PC-9 (cell line): ENCODE measurements at regions not wholly inside any gene's neighbourhood (a gene's known extent, or its start where the extent isn't known, plus 50 kb on each side); places are given as distances from the start of the nearest gene placed in this dataset.

Experiments
- BruUV-seq: library from RNA; stranded (reverse); fragments of 400-500 nt; replicated peaks from 2 replicates; lab custom pipeline; 2021; lab: Mats Ljungman, UMichigan
- CTCF ChIA-PET: fragments of 300-600 bp; sonication (Branson Sonifier 250); formaldehyde crosslinking; loops from one replicate; lab custom pipeline; 2022; ENCODE audit warnings: antibody characterized with exemption; lab: Charles Lee
- POLR2A ChIA-PET: fragments of 300-600 bp; sonication (Branson Sonifier 250); formaldehyde crosslinking; loops from one replicate; lab custom pipeline; 2022; ENCODE audit warnings: antibody characterized with exemption; ENCODE audit not compliant: unreplicated experiment; lab: Charles Lee
- DNase-seq, 2 experiments: peaks; one replicate each; pipeline versions ENCODE4 v3.0.0 to v3.0.0-alpha.2; 2015 to 2022; ENCODE audit warnings: mixed read lengths in 1 of 2
- H2AFZ ChIP-seq: fragments of 200-600 bp; sonication (generic); 2 replicates; pipeline ENCODE4 v1.8.1; 2017; ENCODE audit warnings: antibody characterized with exemption
- H3F3A ChIP-seq: fragments of 200-600 bp; sonication (generic); 2 replicates; pipeline ENCODE4 v1.8.1; 2017; ENCODE audit warnings: antibody characterized with exemption, mild to moderate bottlenecking, low read depth; ENCODE audit not compliant: insufficient read depth
- H3K27ac ChIP-seq: fragments of 200-600 bp; sonication (generic); 2 replicates; pipeline ENCODE4 v1.6.1; 2016; ENCODE audit warnings: mixed run types
- H3K27me3 ChIP-seq: fragments of 200-600 bp; sonication (generic); 2 replicates; pipeline ENCODE4 v1.6.1; 2016; ENCODE audit warnings: low read depth, mixed run types; ENCODE audit not compliant: insufficient read depth
- H3K36me3 ChIP-seq: fragments of 200-600 bp; sonication (generic); 2 replicates; pipeline ENCODE4 v1.6.1; 2016; ENCODE audit warnings: low read depth, mixed run types
- H3K4me1 ChIP-seq: fragments of 200-600 bp; sonication (generic); replicated peaks from 2 replicates; pipeline ENCODE4 v1.6.1; 2016; ENCODE audit warnings: mixed run types; ENCODE audit not compliant: insufficient read depth
- H3K4me2 ChIP-seq: fragments of 200-600 bp; sonication (generic); 2 replicates; pipeline ENCODE4 v1.6.1; 2017; ENCODE audit warnings: mixed run types
- H3K4me3 ChIP-seq: fragments of 200-600 bp; sonication (generic); 2 replicates; pipeline ENCODE4 v1.6.1; 2016; ENCODE audit warnings: mixed run types
- H3K79me2 ChIP-seq: fragments of 200-600 bp; sonication (generic); 2 replicates; pipeline ENCODE4 v1.6.1; 2017; ENCODE audit warnings: low read depth, mixed run types
- H3K9me2 ChIP-seq: fragments of 200-600 bp; sonication (generic); 2 replicates; pipeline ENCODE4 v1.8.1; 2017; ENCODE audit warnings: mild to moderate bottlenecking; ENCODE audit not compliant: insufficient read depth
- H3K9me3 ChIP-seq: fragments of 200-600 bp; sonication (generic); 2 replicates; pipeline ENCODE4 v1.8.1; 2016; ENCODE audit warnings: low read depth; ENCODE audit not compliant: insufficient read depth
- H4K20me1 ChIP-seq: fragments of 200-600 bp; sonication (generic); 2 replicates; pipeline ENCODE4 v1.8.1; 2017; ENCODE audit not compliant: insufficient read depth
- EZH2 ChIP-seq: fragments of 200-600 bp; sonication (generic); IDR thresholded peaks from 2 replicates; pipeline ENCODE4 v1.8.0; 2017; ENCODE audit warnings: antibody characterized with exemption, low read depth
- intact Hi-C: fragments of 100-400 bp; cut with micrococcal nuclease; formaldehyde crosslinking; loops from one replicate; pipeline ENCODE4 v1.10.0; 2022; ENCODE audit not compliant: unreplicated experiment
- TF ChIP-seq, protein P1 (sequence below): fragments of 200-600 bp; sonication (generic); conservative IDR thresholded peaks from 2 replicates; pipeline ENCODE4 v1.6.1; 2017; ENCODE audit warnings: mixed run types, antibody characterized with exemption, mild to moderate bottlenecking, moderate library complexity

DNA sequence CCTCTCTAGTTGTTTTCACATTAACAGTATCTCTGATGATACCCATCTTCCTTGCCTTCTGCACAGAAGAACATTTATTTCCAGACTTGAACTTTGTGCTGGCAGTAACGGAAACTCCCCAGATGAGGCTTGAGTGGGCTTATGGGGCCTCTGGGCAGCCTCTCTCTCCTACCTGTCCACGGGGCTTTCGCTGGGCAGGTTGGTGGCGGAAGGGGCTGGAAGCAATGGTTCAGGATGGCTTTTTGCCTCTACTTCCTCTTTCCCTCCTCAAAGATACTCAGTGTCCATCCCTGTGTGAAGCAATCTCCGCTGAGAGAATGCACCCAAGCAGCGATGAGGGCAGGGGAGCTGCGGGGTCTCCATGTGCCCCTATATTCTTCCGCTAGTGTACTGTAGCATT, 348.2 kb downstream of the HLX start:
- BruUV-seq: no TSS peak
- H3K4me2 ChIP-seq: no peak overlapping the region
- CTCF ChIA-PET: no interaction called here

DNA sequence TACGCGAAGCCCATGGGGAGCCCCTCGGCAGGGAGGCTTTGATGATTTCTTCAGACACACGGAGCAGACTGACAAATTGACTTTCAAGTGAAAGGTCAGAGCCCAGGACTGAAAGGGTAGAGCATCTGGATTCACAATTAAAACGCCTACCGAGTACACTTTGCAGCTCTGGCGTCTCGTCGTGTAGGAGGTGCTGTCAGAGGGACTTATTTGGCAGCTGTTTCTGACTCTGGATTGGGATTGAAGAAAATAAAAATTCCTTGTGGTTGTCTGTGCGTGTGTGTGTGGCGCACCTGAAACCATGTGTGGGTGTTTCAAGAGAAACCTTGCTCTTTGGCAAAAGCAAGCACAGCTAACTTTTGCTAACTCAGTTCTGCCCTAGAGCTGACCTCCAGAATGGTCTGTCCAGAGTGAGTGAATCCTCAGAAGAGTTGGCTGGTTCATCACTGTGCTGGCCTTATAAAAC, 348.7 kb downstream of the HLX start:
- Histone ChIP-seq H2AFZ (no peak overlapping the region), H3K36me3 (no peaks in the 10 kb centered on the region), H4K20me1 (no peaks in the 10 kb centered on the region), H3K9me3 (peaks cover 3% of the 10 kb centered on the region; the same call in 1 of the 2 replicates), H3K27ac (no peak overlapping the region), H3K79me2 (no peaks in the 10 kb centered on the region), H3K9me2 (no peaks in the 10 kb centered on the region), H3F3A (no peaks in the 10 kb centered on the region), H3K4me1 (no peaks in the 10 kb centered on the region), H3K27me3 (no peaks in the 10 kb centered on the region), H3K4me2 (no peak overlapping the region), H3K4me3 (no peak overlapping the region)
- ChIA-PET CTCF (no interaction called here), POLR2A (no interaction called here)
- BruUV-seq: no TSS peak
- intact Hi-C loops: no loop called here
- no peak for DNase-seq
- TF ChIP-seq, protein P1, sequence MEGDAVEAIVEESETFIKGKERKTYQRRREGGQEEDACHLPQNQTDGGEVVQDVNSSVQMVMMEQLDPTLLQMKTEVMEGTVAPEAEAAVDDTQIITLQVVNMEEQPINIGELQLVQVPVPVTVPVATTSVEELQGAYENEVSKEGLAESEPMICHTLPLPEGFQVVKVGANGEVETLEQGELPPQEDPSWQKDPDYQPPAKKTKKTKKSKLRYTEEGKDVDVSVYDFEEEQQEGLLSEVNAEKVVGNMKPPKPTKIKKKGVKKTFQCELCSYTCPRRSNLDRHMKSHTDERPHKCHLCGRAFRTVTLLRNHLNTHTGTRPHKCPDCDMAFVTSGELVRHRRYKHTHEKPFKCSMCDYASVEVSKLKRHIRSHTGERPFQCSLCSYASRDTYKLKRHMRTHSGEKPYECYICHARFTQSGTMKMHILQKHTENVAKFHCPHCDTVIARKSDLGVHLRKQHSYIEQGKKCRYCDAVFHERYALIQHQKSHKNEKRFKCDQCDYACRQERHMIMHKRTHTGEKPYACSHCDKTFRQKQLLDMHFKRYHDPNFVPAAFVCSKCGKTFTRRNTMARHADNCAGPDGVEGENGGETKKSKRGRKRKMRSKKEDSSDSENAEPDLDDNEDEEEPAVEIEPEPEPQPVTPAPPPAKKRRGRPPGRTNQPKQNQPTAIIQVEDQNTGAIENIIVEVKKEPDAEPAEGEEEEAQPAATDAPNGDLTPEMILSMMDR: no peak
- TF ChIP-seq EZH2: no peak

More for the DNA sequence above, 348.2 kb downstream of the HLX start:
- H3K36me3 ChIP-seq: no peaks in the 10 kb centered on the region
- TF ChIP-seq, protein P1: no peak
- no peak for TF ChIP-seq EZH2
- H4K20me1 ChIP-seq: no peaks in the 10 kb centered on the region
- no peak overlapping the region for H3K4me3 ChIP-seq
- H3K9me2 ChIP-seq: no peaks in the 10 kb centered on the region
- no peaks in the 10 kb centered on the region for H3F3A ChIP-seq
- POLR2A ChIA-PET: no interaction called here
- intact Hi-C loops: no loop called here
- no peak overlapping the region for H2AFZ ChIP-seq
- H3K4me1 ChIP-seq: no peaks in the 10 kb centered on the region
- no peak for DNase-seq
- H3K27ac ChIP-seq: no peak overlapping the region
- no peaks in the 10 kb centered on the region for H3K27me3 ChIP-seq
- H3K9me3 ChIP-seq: peaks cover 7% of the 10 kb centered on the region; the same call in 1 of the 2 replicates
- H3K79me2 ChIP-seq: no peaks in the 10 kb centered on the region

DNA sequence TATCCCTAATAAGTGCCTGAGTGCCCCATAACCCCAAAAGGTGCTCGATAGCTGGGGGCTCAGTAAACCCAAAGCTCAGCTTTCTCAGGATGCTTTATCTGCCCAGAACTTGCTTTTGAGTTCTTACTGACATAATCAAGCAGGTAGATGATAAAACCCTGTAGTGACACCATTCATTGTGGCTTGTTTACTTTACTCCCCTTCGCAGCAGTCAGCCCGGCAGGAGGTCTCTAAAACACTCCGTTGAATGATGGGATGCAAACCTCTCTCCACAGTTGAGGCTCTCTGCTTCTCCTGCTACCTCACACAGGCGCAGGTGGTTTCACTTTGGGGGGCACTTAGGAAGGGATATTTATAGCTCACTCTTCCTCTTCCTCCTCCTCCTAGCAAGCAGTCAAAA, 349.4 kb downstream of the HLX start:
- Histone ChIP-seq H4K20me1 (no peaks in the 10 kb centered on the region), H3K27me3 (no peaks in the 10 kb centered on the region), H3K9me2 (no peaks in the 10 kb centered on the region), H3K36me3 (no peaks in the 10 kb centered on the region), H3K4me3 (no peak overlapping the region), H3K4me2 (no peak overlapping the region), H3K27ac (no peak overlapping the region), H3K9me3 (no peaks in the 10 kb centered on the region; the same call in 1 of the 2 replicates), H3F3A (no peaks in the 10 kb centered on the region), H2AFZ (no peak overlapping the region), H3K79me2 (no peaks in the 10 kb centered on the region), H3K4me1 (no peaks in the 10 kb centered on the region)
- CTCF ChIA-PET: no interaction called here
- TF ChIP-seq EZH2: no peak
- TF ChIP-seq, protein P1: no peak
- intact Hi-C loops: no loop called here
- BruUV-seq: no TSS peak
- DNase-seq: no peak
- POLR2A ChIA-PET: no interaction called here
